ENCODE measurements at regions not wholly inside any gene's neighbourhood (a gene's known extent, or its start where the extent isn't known, plus 50 kb on each side); places are given as distances from the start of the nearest gene placed in this dataset.
"Not testable (repeated sequence)": the region's sequence is repeated elsewhere in the genome, so short reads cannot be mapped to it uniquely, and the experiment has no call there.

DNA sequence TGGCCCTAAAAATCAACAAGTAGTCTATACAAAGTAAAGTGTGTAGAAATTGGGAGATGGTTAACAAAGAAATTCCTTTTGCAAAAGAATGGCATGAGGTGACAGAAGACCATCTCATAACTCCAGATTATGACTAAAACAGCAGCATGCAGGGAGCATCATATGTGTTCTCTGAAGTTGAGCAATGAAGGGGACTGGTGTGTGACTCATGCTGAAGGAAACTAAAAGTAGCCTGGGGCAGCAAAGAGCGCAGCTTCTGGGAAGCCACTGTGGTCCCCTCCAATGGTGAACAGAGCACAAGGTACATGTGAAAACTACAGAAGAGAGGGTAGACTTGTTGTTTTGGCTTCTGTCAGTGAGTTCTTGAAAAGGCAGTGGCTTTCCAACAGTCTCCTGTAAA lies 133.4 kb downstream of the MACC1 start:
- DNase-seq = no peak

GRCh38 chr7:20079080-20079479 lies 138.1 kb downstream of the MACC1 start:
- no peak for DNase-seq

DNA sequence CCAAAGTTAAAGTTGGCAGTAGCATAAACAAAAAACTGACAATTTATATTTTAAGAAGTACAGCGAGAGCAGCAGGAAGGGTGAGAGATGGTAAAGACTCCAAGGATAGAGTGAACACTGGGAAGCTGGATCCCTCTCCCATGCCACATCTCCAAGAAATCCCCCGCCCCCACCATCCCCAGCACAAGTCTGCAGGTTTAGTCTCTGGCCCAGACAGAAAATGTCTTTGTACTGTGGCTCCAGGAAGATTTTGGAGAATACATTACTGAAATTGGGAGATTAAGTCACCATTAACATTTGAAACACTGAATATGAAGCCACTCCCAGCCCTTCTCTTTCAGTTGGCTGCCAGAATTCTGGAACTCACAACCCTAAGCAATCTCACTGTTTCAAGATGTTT lies 140.3 kb downstream of the MACC1 start:
- DNase-seq = no peak

DNA sequence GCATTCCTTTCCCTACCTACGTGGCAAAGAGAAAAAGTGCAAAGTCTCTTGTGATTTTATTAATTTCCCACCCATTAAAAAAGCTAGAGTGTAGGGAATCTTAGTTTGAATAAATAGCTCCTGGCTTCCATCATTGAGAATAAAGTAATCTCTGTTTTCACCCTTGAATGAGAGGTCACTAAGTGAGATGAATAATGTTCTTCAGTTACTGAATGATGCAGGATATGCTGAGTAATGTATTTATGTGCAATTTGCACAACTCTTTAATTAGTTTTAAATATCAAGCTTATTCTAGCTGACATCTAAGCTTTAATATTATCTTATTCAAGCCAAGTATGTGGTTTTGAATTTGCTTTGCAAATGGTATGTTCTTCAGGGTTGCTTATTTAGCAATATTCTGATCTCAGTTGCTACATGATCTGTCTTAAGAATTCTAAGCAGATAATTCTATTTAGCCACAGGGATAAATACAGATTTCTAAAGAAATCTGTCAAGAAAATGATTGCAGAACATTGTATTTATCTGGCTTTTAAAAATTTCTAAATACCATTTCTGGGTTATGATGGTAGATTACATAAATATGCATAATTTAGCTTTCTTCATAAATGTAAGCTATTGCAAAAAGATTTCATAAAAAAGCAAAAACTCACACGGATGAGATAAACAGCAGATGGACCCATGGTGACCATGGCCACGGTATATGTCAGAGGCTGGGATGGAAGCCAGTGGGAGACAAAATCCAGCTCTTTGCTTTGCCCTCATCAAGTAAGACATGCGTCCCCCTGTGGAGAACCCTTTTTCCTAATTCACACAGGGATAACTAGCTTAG lies 141.0 kb downstream of the MACC1 start:
- no peak for DNase-seq

GRCh38 chr7:20075440-20075839 lies 141.7 kb downstream of the MACC1 start:
- no peak for DNase-seq

- DNase-seq = not testable (repeated sequence)
Observed at GRCh38 chr7:20068004-20068403, 149.2 kb downstream of the MACC1 start.

DNA sequence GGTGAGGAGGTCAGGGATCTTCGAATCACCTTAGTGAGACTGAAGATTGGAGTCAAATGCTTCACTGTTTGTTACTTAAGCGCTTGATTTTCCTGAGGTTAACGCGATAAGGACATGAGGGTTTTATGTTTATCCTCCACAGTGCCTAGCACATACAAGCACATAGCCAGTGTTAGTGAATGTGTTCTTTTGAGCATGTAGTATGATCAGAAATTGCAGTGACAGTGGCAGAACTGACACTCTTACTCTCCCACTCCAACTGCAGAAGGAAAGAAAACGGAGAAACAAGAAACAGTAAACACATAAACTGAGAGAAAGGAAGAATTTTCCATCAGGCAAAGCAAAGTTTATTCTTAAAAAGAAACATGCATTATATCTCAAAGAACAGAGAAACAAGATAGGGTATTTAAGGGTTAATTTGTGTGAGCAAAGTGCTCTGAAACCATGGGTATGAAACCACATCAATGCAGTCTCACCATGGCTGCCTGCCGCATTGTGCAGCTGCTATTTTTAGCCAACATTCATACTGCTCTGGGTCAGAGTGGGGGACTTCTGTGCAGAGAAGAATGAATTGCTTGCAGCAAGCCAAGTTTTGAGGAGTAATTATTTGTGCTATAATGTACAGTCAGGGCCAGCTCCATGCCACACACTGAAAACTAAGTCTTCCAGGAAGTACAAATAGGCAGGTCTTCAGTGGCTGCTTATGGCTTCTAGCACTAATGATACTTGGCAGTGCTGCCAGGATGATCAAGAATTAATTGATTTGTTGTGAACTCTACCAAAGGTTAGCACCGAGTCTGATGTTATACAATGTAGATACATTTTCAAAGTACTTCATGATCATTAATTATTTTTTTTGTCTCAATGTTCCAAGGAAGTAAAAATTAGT lies 152.0 kb downstream of the MACC1 start:
- DNase-seq = peak; percentile 70

DNA sequence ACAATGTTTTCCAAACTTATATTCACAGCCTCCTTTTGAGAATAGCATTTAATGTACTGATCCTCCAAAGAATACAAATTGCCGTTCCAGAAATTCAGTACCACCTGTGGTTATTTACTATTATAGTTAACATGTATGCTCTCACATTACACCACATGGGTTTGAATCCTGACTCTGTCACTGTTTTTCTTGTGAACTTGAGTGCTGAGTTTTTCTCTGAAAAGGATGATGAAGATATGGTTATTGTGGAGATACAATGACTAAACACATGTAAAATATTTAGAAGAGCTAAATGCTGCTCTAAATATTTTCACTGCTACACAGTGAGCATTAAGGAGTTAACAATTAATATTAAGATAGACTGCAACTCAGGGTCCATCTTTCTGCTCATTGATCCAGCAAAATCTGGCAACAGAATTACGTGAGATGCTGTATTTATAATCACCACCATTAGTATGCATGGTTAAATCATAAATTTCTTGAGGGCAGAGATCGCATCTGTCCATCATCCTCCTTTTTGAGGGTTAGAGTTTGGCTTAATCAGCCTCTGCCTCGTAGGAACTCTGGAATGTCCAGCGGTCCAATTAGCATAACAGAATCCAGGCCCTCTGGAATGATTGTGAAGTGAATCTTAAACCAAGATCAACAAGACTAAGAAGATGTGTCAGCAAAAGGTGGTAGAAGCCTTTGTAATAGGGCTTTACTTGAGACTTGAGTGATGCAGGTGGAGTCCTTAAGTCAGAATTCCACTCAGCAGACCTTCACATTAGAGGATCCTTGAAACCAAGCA lies 152.8 kb downstream of the MACC1 start:
- DNase-seq = no peak

DNA sequence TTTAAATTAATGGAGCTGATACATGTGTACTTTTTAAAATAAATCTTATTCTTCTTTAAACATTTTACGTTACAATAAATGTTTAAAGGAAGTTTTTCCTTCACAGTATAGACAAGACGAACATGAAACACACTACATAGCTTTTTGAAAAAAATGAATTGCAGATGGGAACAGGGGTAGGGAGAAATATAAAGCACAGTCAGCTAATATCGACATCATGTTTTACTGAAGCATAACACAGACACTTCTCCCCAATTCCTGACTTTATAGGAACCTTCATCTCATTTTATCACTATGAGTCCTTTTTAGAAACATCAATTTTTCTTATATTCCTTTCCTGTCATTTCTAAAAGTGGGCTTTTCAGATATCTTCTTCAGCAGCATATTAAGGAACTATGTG lies 153.5 kb downstream of the MACC1 start:
- no peak for DNase-seq

DNA sequence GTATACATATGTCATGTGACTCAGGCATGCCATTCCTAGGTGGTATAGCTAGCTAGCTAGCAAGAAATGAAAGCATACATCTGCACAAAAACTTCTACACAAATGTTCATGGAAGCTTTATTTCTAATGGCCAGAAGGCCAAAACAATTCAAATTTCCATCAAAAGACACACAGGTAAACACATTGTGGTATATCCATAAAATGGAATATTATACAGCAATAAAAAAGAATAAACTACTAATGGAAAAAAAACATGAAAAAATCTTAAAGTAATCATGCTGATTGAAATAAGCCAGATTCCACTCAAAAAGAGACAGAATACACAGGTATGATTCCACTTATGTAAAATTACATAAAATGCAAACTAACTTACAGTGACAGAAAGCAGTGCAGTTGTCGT lies 154.3 kb downstream of the MACC1 start:
- DNase-seq = no peak

- DNase-seq = no peak
Observed at GRCh38 chr7:20053334-20054104, 163.7 kb downstream of the MACC1 start.

DNA sequence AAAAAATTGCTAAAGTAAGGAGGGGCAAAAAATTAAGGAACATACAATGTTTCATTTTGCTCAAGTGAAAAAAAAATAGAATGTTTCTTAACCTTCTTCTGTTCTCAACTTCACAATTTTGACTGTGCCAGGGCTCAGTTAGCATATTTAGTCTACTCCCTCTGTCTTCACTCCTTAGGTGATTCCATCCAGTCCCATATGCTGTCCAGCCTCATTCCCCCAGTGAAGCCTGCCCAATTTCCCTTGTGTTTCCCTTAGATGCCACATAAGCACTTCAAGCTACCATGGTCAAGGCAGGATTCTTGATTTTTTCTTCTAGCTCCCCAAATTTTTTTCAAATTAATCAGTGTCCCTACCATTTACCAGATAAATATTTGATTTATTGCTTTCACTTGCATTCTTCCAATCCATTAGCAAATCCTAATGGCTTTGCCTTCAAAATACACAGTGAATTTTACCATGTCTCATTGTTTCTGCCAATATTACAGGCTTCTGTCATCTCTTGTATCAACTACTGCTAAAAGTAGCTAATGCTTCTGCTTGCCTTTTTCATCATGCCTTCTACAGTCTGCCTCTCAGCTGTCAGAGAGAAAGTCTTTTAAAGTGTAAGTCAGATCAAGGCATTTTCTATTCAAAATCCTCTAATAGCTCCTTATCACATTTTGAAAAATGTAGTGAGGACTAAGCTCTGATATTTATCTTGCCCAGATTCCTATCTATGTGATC lies 166.8 kb downstream of the MACC1 start:
- DNase-seq = no peak

DNA sequence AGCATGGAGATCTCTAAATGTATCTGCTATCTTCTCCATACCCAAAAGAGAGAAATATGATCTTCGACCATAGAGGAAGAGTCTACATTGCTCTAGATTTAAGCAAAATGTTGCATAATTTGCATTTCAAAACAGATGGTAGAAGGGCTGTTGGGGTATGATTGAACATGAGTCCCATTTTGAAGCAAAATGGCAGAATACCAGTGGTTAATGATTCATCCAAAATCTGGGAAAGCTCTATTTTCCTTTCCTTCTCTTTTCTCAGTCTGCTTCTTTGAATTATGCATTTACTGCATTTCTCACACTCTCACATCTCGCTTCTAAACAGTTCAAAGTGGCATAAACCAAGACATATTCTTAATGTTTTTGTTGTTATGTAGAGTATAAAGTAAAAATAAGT lies 178.5 kb downstream of the MACC1 start:
- no peak for DNase-seq

DNA sequence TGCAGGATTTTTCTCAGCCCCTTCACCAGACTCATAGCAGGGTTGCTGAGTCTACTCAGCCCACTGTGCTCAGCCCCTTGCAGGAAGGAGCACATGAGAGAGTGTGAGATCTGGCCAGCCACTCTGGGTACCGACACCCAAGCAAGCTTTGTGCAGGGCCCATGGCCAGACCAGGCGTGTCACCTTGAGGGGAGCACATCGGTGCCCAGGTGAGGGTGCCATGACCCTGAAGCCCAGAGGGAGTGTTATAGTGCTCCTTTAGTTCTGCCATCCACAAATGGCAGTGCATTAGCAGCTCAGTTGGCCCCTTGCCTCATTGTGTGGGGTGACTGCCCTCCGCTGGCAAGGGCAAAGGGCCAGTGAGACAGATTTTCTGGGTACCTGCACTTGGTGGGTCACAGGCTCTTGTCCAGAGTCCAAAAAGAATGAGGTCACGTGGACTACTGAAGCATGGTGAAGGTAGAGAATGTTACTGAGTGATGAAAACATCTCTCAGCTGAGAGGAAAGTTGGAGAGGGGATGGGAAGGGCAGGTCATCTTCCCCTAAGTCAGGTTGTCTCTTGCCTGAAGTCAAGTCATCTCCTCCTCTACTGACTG lies 181.8 kb downstream of the MACC1 start:
- DNase-seq = no peak

DNA sequence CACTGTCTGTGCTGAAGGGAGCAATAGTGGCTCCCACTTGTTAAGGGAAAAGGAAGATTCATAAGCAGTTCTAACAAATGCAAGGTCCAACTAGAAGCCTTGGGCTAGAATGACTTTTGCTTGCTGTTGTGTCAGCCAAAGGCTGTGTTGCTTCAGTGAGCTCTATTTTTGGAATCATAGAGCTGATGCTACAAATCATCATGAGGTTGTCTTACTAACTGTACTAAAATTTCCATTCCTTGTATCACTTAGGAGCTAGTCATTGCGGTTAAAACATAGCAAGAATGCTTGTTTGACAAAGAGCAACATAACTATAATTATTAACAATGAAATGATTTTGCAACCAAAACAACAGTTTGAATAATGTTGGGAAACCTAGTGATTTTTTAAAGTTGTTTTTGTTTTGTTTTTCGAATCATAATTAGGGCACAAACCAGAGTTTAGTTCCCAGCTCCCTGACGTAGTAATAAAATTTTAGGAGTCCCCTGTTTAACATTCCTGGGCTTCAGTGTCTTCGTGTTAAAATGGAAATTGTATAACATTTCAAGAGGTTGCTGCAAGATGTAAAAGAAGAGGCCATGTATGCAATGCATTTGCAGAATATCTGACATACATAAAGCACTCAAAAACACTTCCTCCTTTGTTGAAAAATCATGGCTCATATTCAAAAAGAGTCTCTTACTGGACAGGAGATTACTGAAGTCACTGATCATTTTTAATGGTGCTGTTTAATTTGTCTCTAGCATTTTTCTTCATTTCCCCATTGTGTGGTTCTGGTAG lies 183.4 kb downstream of the MACC1 start:
- no peak for DNase-seq

GRCh38 chr7:20032741-20033140 lies 184.4 kb downstream of the MACC1 start:
- DNase-seq = no peak

DNA sequence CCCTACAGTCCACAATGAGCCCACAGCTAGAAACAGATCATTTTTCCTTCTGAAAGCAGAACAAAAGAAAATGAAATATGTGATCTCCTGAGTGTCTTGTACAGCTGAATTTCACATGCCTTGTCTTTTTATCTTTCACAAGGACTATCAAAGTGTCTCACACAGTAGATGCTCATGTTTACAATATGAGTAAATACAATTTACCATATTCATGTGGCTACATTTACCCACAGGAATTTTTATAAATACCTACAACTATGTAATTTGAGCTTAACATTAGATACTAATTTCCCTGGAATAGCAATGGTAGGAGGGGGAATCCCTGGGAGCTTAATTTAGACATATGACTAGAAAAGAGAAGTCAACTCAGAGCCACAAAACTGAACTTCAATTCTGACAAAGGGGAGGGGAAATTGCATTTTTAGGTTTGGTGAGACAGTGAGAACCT lies 186.2 kb downstream of the MACC1 start:
- DNase-seq = no peak

- DNase-seq = no peak
Observed at GRCh38 chr7:20030417-20030816, 186.8 kb downstream of the MACC1 start.

- DNase-seq = no peak
Observed at GRCh38 chr7:20026762-20027161, 190.4 kb downstream of the MACC1 start.

DNA sequence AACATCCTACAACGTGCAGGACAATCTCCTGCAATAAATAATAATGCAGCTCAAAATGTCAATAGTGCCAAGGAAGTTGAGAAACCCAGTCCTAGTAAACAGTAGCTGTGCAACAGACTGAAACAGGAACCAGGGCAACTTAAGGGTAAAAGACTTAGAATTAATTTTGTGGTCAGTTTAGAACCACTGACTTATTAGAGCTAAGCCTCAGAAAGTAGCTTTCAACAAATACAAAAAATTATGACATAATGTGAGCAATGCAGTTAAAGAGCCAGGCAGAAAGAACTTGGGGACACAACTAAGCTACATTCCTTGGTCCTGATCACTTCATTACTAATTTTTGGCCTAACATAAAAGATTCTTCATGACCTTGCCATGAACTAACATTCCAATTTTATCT lies 195.4 kb downstream of the MACC1 start:
- no peak for DNase-seq

All from right hindlimb (tissue), 1 donor.